Activated T-cell treated with anti-CD3 and anti-CD28 coated beads, Interleukin-2, amount 50 U/mL, for 4 hours (primary cell): ENCODE measurements at regions not wholly inside any gene's neighbourhood (a gene's known extent, or its start where the extent isn't known, plus 50 kb on each side); places are given as distances from the start of the nearest gene placed in this dataset.
"Not testable (repeated sequence)": the region's sequence is repeated elsewhere in the genome, so short reads cannot be mapped to it uniquely, and the experiment has no call there.

ENCODE experiments used
- ATAC-seq, 2 donors: fragments of 200-7000 bp; cut with Tn5 transposase; one replicate each; pipeline ENCODE4 v1.10.0; 2021
- DNase-seq: peaks from one replicate; pipeline ENCODE4 v3.0.0-alpha.2; 2020
- H3K27me3 Mint-ChIP-seq: one replicate; pipeline ENCODE4 v1.8.0; 2021; ENCODE audit warnings: low read depth, mixed read lengths
- H3K36me3 Mint-ChIP-seq: one replicate; pipeline ENCODE4 v1.8.0; 2022; ENCODE audit warnings: mixed read lengths; ENCODE audit not compliant: insufficient read depth
- H3K4me1 Mint-ChIP-seq: one replicate; pipeline ENCODE4 v1.8.0; 2021; ENCODE audit warnings: low read depth, mixed read lengths
- H3K4me3 Mint-ChIP-seq: one replicate; pipeline ENCODE4 v1.8.0; 2021; ENCODE audit warnings: mild to moderate bottlenecking, moderate library complexity, mixed read lengths
- H3K9me3 Mint-ChIP-seq: one replicate; pipeline ENCODE4 v1.8.0; 2021; ENCODE audit warnings: mixed read lengths

GRCh38 chr3:78293284-78293683 is 1253.4 kb downstream of the ROBO2 start:
- Mint-ChIP-seq H3K9me3 (peaks cover 9% of the 10 kb centered on the region), H3K27me3 (no peaks in the 10 kb centered on the region), H3K36me3 (no peaks in the 10 kb centered on the region), H3K4me3 (no peak overlapping the region), H3K4me1 (no peaks in the 10 kb centered on the region)
- no peak for DNase-seq
- ATAC-seq = no peak

- Mint-ChIP-seq H3K9me3 (peaks cover 13% of the 10 kb centered on the region), H3K4me3 (no peak overlapping the region), H3K36me3 (no peaks in the 10 kb centered on the region), H3K4me1 (no peaks in the 10 kb centered on the region), H3K27me3 (no peaks in the 10 kb centered on the region)
- ATAC-seq (no peak), DNase-seq (no peak)
Measured at GRCh38 chr3:78304115-78304514, 1264.2 kb downstream of the ROBO2 start.

- Mint-ChIP-seq H3K4me3 (no peak overlapping the region), H3K4me1 (no peaks in the 10 kb centered on the region), H3K27me3 (no peaks in the 10 kb centered on the region), H3K9me3 (peaks cover 14% of the 10 kb centered on the region), H3K36me3 (no peaks in the 10 kb centered on the region)
- ATAC-seq (no peak), DNase-seq (no peak)
Measured at GRCh38 chr3:78312851-78313250, 1273.0 kb downstream of the ROBO2 start.

- DNase-seq (no peak), ATAC-seq (no peak)
- H3K36me3 Mint-ChIP-seq = no peaks in the 10 kb centered on the region
- H3K27me3 Mint-ChIP-seq = no peaks in the 10 kb centered on the region
- no peaks in the 10 kb centered on the region for H3K4me1 Mint-ChIP-seq
- H3K4me3 Mint-ChIP-seq = no peak overlapping the region
- peaks cover 14% of the 10 kb centered on the region for H3K9me3 Mint-ChIP-seq
Measured at GRCh38 chr3:78313332-78313731, 1273.4 kb downstream of the ROBO2 start.

- Mint-ChIP-seq H3K27me3 (no peaks in the 10 kb centered on the region), H3K4me3 (no peak overlapping the region), H3K9me3 (peaks cover 17% of the 10 kb centered on the region), H3K4me1 (no peaks in the 10 kb centered on the region), H3K36me3 (no peaks in the 10 kb centered on the region)
- DNase-seq (no peak), ATAC-seq (no peak)
Measured at GRCh38 chr3:78314327-78314726, 1274.4 kb downstream of the ROBO2 start.

- DNase-seq = no peak
- Mint-ChIP-seq H3K9me3 (peaks cover 9% of the 10 kb centered on the region), H3K4me3 (no peak overlapping the region), H3K4me1 (no peaks in the 10 kb centered on the region), H3K36me3 (no peaks in the 10 kb centered on the region), H3K27me3 (no peaks in the 10 kb centered on the region)
- no peak for ATAC-seq
Measured at GRCh38 chr3:78317774-78318173, 1277.9 kb downstream of the ROBO2 start.

GRCh38 chr3:78322780-78323179 is 1282.9 kb downstream of the ROBO2 start:
- Mint-ChIP-seq H3K4me1 (no peaks in the 10 kb centered on the region), H3K27me3 (no peaks in the 10 kb centered on the region), H3K36me3 (no peaks in the 10 kb centered on the region), H3K4me3 (no peak overlapping the region), H3K9me3 (peaks cover 20% of the 10 kb centered on the region)
- DNase-seq (no peak), ATAC-seq (no peak)

- Mint-ChIP-seq H3K9me3 (no peaks in the 10 kb centered on the region), H3K4me1 (no peaks in the 10 kb centered on the region), H3K4me3 (no peak overlapping the region), H3K36me3 (no peaks in the 10 kb centered on the region), H3K27me3 (no peaks in the 10 kb centered on the region)
- ATAC-seq = no peak
- no peak for DNase-seq
Measured at GRCh38 chr3:78337801-78338211, 1297.9 kb downstream of the ROBO2 start.

- no peak for ATAC-seq
- H3K36me3 Mint-ChIP-seq = no peaks in the 10 kb centered on the region
Measured at GRCh38 chr3:78338405-78338804, 1298.5 kb downstream of the ROBO2 start.

GRCh38 chr3:78343221-78343620 is 1303.3 kb downstream of the ROBO2 start:
- H3K4me1 Mint-ChIP-seq = no peaks in the 10 kb centered on the region

More at GRCh38 chr3:78338405-78338804, 1298.5 kb downstream of the ROBO2 start:
- H3K4me1 Mint-ChIP-seq = no peaks in the 10 kb centered on the region
- H3K27me3 Mint-ChIP-seq = no peaks in the 10 kb centered on the region
- no peak overlapping the region for H3K4me3 Mint-ChIP-seq
- DNase-seq = no peak
- no peaks in the 10 kb centered on the region for H3K9me3 Mint-ChIP-seq

GRCh38 chr3:78344267-78344666 is 1304.4 kb downstream of the ROBO2 start:
- H3K36me3 Mint-ChIP-seq = not testable (repeated sequence)

More at GRCh38 chr3:78343221-78343620, 1303.3 kb downstream of the ROBO2 start:
- Mint-ChIP-seq H3K27me3 (no peaks in the 10 kb centered on the region), H3K36me3 (no peaks in the 10 kb centered on the region), H3K4me3 (no peak overlapping the region), H3K9me3 (peaks cover 15% of the 10 kb centered on the region)
- no peak for ATAC-seq
- DNase-seq = no peak

GRCh38 chr3:78344918-78345317 is 1305.0 kb downstream of the ROBO2 start:
- H3K9me3 Mint-ChIP-seq = peaks cover 15% of the 10 kb centered on the region
- ATAC-seq = no peak
- DNase-seq = no peak
- no peaks in the 10 kb centered on the region for H3K27me3 Mint-ChIP-seq
- no peak overlapping the region for H3K4me3 Mint-ChIP-seq
- H3K4me1 Mint-ChIP-seq = no peaks in the 10 kb centered on the region
- H3K36me3 Mint-ChIP-seq = no peaks in the 10 kb centered on the region

More at GRCh38 chr3:78344267-78344666, 1304.4 kb downstream of the ROBO2 start:
- not testable (repeated sequence) for H3K4me1 Mint-ChIP-seq, H3K4me3 Mint-ChIP-seq, H3K27me3 Mint-ChIP-seq, ATAC-seq, DNase-seq
- peaks cover 15% of the 10 kb centered on the region for H3K9me3 Mint-ChIP-seq

GRCh38 chr3:78347176-78347575 is 1307.3 kb downstream of the ROBO2 start:
- DNase-seq (no peak), ATAC-seq (no peak)
- H3K36me3 Mint-ChIP-seq = no peaks in the 10 kb centered on the region
- H3K9me3 Mint-ChIP-seq = peaks cover 23% of the 10 kb centered on the region
- no peaks in the 10 kb centered on the region for H3K27me3 Mint-ChIP-seq
- no peaks in the 10 kb centered on the region for H3K4me1 Mint-ChIP-seq
- H3K4me3 Mint-ChIP-seq = no peak overlapping the region

- Mint-ChIP-seq H3K36me3 (no peaks in the 10 kb centered on the region), H3K9me3 (peaks cover 23% of the 10 kb centered on the region), H3K27me3 (no peaks in the 10 kb centered on the region), H3K4me3 (no peak overlapping the region), H3K4me1 (no peaks in the 10 kb centered on the region)
- DNase-seq (no peak), ATAC-seq (no peak)
Measured at GRCh38 chr3:78348664-78349063, 1308.8 kb downstream of the ROBO2 start.

GRCh38 chr3:78349571-78349970 is 1309.7 kb downstream of the ROBO2 start:
- ATAC-seq = no peak
- no peaks in the 10 kb centered on the region for H3K4me1 Mint-ChIP-seq
- H3K9me3 Mint-ChIP-seq = peaks cover 20% of the 10 kb centered on the region
- DNase-seq = no peak
- H3K4me3 Mint-ChIP-seq = no peak overlapping the region
- H3K27me3 Mint-ChIP-seq = no peaks in the 10 kb centered on the region
- H3K36me3 Mint-ChIP-seq = no peaks in the 10 kb centered on the region

GRCh38 chr3:78351334-78351733 is 1311.4 kb downstream of the ROBO2 start:
- DNase-seq (no peak), ATAC-seq (no peak)
- Mint-ChIP-seq H3K4me1 (no peaks in the 10 kb centered on the region), H3K9me3 (peaks cover 19% of the 10 kb centered on the region), H3K4me3 (no peak overlapping the region), H3K36me3 (no peaks in the 10 kb centered on the region), H3K27me3 (no peaks in the 10 kb centered on the region)
